KG1 (cell line): ENCODE measurements at regions not wholly inside any gene's neighbourhood (a gene's known extent, or its start where the extent isn't known, plus 50 kb on each side); places are given as distances from the start of the nearest gene placed in this dataset.
"Not testable (repeated sequence)": the region's sequence is repeated elsewhere in the genome, so short reads cannot be mapped to it uniquely, and the experiment has no call there.

Source experiments
- DNase-seq: peaks from one replicate; lab custom pipeline; 2025; lab: John Stamatoyannopoulos, UW

DNA sequence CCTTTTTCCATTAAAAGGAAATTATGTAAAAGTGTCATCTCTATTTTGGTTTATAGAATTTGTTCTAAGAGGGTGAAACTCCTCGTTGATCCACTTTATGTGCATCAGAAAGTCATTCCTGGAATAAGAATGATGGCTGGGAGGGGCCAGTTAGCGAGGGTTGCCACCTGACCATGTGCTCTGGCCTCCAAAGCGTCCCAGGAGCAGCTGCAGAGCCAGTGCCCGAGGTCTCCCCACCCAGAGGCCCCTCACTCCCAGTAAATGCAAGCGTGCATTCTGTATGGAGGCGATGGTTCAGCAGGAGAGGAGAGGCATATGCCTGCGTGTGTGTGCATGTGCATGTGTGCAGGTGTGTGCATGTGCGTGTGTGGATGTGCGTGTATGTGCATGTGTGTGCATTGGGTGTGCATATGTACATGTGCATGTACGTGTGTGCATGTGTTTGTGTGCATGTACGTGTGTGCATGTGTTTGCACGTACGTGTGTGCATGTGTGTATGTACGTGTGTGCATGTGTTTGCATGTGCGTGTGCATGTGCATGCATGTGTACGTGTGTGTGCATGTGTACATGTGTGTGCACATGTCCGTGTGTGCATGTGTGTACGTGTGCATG is 345.8 kb downstream of the TEX29 start:
- DNase-seq = no peak

DNA sequence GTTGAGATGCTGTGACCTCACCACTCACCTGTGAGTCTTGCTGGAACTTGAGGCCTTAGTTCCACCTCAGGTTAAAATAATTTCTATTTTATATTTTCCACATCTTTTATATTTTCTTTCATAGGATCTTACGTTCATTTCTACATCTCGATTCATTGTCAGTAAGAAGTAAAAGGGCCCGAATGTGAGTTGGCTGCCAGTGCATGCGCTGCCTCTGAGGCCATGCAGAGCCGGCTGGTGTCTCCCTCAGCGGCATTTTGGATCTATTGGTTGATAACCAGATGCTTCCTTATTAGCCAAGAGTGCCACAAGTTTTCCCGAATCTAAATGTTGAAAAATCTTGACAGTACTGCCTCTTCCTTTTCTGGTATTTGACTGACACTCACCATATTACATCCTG is 347.3 kb downstream of the TEX29 start:
- no peak for DNase-seq

DNA sequence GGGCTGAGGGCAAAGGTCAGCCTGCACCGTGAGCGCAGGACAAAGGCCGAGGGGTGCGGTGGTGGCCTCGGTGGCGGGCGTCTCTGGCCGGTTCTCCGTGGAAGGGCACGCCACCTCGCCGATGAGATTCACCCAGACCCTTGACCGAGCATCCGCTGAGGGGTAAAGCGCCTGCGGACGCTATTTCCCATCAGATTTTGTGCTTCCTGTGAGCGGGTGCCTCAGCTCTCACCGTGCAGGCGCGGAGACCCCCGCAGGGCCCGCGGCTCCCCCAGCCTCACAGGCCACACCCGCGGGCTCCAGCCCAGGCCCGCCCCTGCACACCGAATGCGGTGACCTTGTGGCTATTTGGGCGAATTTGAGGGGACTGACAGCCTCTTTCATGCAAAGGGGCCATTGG is 348.0 kb downstream of the TEX29 start:
- no peak for DNase-seq

DNA sequence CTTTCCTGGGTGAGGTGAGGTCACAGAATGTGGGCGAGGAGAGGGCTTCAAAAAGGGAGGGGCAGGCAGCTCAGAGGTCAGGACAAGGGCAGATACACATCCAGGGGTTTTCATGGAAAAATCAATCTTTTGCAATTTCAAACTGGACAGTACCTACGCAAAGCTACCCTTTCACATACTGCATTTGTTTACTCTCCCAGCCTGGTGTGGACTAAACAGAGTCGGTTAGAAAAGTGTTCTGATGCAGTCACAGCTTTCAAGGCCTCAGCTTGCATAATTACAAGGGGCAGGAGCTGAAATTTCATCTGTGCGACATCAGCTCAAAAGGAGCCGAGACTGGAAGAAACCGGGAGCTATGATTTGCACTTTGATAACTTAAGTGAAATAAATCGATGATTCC is 351.8 kb downstream of the TEX29 start:
- not testable (repeated sequence) for DNase-seq

DNA sequence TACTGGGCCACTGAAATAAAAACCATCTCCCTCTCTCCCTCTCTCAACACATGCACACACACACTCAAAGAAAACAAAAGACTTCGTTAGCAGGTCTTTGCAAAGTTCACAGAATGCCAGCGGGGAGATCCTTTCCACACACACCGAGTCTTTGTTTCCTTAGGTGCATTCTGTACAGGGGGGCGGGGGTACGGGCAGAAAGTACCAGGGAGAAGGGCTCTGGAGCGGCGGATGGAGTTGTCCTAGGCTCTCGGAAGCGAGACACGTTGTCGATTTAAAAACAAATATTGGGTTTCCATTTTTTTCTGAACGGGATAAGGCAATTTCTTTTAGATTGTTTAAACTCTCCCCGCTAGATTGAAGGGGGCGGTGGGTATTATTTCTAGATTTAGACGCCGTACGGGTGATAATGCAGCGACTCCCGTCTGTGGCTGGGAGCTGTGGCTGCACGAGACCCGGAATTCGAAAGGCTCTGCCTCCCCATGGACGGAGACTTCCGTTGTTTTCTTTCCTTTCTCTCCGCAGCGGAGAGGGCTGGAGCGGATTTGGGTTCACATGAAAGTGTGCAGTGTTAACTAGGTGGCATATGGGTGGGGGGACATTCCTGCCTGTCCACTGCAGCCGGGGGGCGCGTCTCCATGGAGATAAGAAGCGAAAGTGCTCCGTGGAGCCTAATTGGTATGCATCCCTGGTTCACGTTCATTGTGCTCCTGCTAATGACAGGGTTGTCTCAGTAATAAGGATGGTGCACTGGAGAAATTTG is 357.9 kb downstream of the TEX29 start:
- DNase-seq = not testable (repeated sequence)

DNA sequence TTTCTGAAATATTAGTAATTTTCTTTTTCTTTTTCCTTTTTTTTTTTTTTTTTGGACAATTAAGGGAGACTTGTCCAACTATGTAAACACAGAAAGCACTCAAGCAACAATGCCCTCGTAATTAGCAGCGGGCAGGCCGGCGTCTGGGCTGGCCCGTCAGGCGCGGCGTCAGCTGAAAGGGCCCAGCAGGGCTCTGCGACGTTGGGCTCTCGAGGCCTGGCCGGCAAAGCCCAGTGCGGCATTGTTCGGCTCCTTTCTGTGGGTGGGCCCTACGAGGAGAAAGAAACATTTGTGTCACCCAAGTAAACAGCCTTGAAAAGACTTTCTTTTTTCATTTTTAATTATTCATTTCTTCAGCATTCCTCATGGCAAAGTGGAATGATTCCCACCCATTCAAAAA is 359.2 kb downstream of the TEX29 start:
- DNase-seq = not testable (repeated sequence)

DNA sequence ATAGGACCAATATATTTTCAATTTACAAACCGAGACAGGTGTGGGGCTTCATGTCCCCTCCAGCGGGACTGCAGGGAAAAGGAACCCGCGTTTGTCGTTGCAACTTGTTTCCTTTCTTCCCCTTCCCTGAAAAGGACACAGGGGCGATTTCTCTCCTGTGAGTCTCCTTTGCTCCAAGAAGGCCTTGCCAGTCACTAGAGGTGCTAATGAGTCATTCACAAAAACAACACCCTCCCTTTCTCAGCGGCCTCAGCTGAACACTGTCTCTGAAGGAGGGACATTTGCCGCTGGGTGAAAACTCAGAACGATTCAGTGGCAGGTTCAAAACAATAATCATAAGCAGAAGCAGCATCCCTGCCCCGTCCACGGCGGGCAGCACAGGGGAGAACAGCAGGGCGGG is 359.7 kb downstream of the TEX29 start:
- not testable (repeated sequence) for DNase-seq

DNA sequence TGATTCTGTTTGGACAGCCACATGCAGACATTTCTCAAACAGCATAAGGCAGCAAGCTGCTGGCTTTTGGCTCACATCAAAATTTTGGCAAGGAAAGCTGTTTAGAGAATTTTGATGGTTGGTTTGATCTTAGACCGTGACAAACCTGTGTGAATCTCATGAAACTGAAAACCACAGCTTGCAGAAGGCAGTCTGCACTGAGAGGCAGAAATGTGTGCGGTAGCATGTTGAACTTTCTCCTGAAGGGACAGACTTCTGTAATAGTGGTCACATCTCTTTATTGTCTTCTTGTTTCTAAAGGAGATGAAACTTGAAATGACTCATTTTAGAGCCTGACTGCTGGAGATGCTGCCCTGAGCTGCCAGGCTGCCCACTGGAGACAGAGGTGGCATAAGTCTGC is 371.6 kb downstream of the TEX29 start:
- DNase-seq = not testable (repeated sequence)

DNA sequence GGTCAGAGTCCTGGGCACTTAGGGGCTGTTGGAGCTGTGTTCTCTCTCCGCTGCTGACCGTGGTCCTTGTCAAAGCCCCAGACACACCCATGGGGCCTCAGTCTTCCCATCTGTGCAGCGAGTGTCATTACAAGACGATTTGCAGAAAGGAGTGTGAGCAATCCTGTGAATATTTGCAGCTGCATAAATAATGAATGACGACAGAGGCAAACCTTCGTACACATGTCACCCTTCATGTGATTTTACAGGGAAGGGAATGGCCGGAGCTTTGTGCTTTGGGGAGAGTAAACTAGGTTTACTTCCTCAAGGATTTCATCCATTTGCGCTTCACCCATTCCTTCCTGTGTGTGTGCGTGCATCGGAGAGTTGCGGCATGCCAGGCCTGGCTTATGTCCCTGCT is 370.8 kb upstream of the SOX1 start:
- DNase-seq = not testable (repeated sequence)

DNA sequence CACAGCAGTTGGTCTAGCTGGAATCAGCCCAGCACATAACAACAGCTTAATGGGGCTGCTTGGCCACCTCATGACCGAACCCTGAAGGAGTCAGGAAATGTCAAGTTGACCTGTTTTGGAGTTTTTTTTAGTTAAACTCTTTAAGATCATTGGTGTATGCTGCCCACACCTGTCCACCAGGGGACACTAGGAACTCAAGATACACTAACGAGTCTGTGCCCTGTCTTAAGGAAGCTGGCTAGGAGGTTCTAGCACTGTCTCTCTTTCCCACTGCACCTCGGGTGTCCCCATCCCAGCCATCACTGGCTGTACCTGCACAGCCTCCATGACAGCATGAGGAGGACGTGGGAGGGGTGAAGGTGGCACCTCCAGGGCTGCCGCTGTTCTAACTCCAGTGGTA is 364.9 kb upstream of the SOX1 start:
- DNase-seq = not testable (repeated sequence)
